H1 (cell line): ENCODE measurements at regions not wholly inside any gene's neighbourhood (a gene's known extent, or its start where the extent isn't known, plus 50 kb on each side); places are given as distances from the start of the nearest gene placed in this dataset.

Source experiments
- CTCF ChIA-PET: fragments of 300-600 bp; sonication (Branson Sonifier 250); formaldehyde crosslinking; loops from one replicate; lab custom pipeline; 2021; ENCODE audit not compliant: partially characterized antibody; lab: Charles Lee
- POLR2A ChIA-PET: fragments of 300-600 bp; sonication (Branson Sonifier 250); formaldehyde crosslinking; loops from one replicate; lab custom pipeline; 2021; ENCODE audit warnings: inconsistent platforms; ENCODE audit not compliant: partially characterized antibody; lab: Charles Lee
- DNase-seq, 2 experiments: peaks; one replicate each; pipeline versions ENCODE4 v3.0.0 to v3.0.0-alpha.2; 2010 to 2022; ENCODE audit warnings: low spot score in 2 of 2, low read depth in 1 of 2, mixed read lengths in 1 of 2
- FAIRE-seq: peaks from 2 replicates; lab custom pipeline; 2011; peaks lifted over from hg19 to GRCh38; lab: Jason Lieb, UNC
- H2AFZ ChIP-seq: 2 replicates; pipeline ENCODE4 v1.8.1; 2012; ENCODE audit warnings: low read length, inconsistent platforms
- H2AK5ac ChIP-seq: 2 replicates; pipeline ENCODE4 v1.6.1; 2013; ENCODE audit warnings: low read depth, low read length
- H2BK120ac ChIP-seq: replicated peaks from 2 replicates; pipeline ENCODE3; 2013; ENCODE audit warnings: low read depth, low read length, inconsistent platforms
- H2BK12ac ChIP-seq: 2 replicates; pipeline ENCODE4 v1.6.1; 2013; ENCODE audit warnings: low read depth, low read length
- H2BK15ac ChIP-seq: 2 replicates; pipeline ENCODE4 v1.6.1; 2013; ENCODE audit warnings: low read length
- H2BK20ac ChIP-seq: 2 replicates; pipeline ENCODE4 v1.6.1; 2013; ENCODE audit warnings: low read length
- H2BK5ac ChIP-seq: 2 replicates; pipeline ENCODE4 v1.6.1; 2013; ENCODE audit warnings: low read depth, low read length
- H3K14ac ChIP-seq: 2 replicates; pipeline ENCODE4 v1.6.1; 2013; ENCODE audit warnings: inconsistent platforms; ENCODE audit not compliant: insufficient read length
- H3K18ac ChIP-seq: 2 replicates; pipeline ENCODE4 v1.6.1; 2013; ENCODE audit warnings: low read length; ENCODE audit errors: extremely low read depth
- H3K23ac ChIP-seq: 2 replicates; pipeline ENCODE4 v1.6.1; 2013; ENCODE audit warnings: inconsistent platforms; ENCODE audit not compliant: insufficient read length
- H3K23me2 ChIP-seq: 2 replicates; pipeline ENCODE4 v1.6.1; 2013; ENCODE audit warnings: low read depth, low read length
- H3K27ac ChIP-seq: 2 replicates; pipeline ENCODE4 v1.6.1; 2011; ENCODE audit warnings: low read depth, low read length, inconsistent platforms
- H3K27me3 ChIP-seq, 4 experiments: replicated peaks in 1 of 4; 1 replicate in 1 of 4; 2 replicates in 3 of 4; pipeline versions ENCODE4 v1.6.1 to v1.8.1; 2011 to 2013; ENCODE audit warnings: low read length in 3 of 4, mild to moderate bottlenecking in 3 of 4, inconsistent platforms in 2 of 4, mixed read lengths in 2 of 4, moderate library complexity in 1 of 4; ENCODE audit not compliant: control insufficient read depth in 3 of 4, insufficient read depth in 3 of 4; ENCODE audit errors: extremely low read depth in 1 of 4
- H3K36me3 ChIP-seq, 4 experiments: 2 replicates each; pipeline versions ENCODE4 v1.6.1 to v1.8.1; 2011 to 2013; ENCODE audit warnings: mild to moderate bottlenecking in 4 of 4, low read length in 3 of 4, moderate library complexity in 2 of 4, control low read depth in 1 of 4, inconsistent platforms in 1 of 4; ENCODE audit not compliant: insufficient read depth in 4 of 4, control insufficient read depth in 2 of 4
- H3K4ac ChIP-seq: replicated peaks from 2 replicates; pipeline ENCODE3; 2013; ENCODE audit warnings: low read length, low read depth, mixed read lengths, inconsistent platforms; ENCODE audit not compliant: insufficient read length
- H3K4me1 ChIP-seq, 4 experiments: replicated peaks in 1 of 4; 1 replicate in 1 of 4; 2 replicates in 3 of 4; pipeline versions ENCODE4 v1.6.1 to v1.8.1; 2011 to 2013; ENCODE audit warnings: low read length in 3 of 4, inconsistent platforms in 2 of 4, mixed read lengths in 1 of 4; ENCODE audit not compliant: insufficient read depth in 4 of 4, control insufficient read depth in 3 of 4
- H3K4me2 ChIP-seq, 2 experiments: 2 replicates each; pipeline versions ENCODE4 v1.6.1 to v1.8.1; 2011 to 2013; ENCODE audit warnings: low read depth in 2 of 2, low read length in 2 of 2, control low read depth in 1 of 2, inconsistent platforms in 1 of 2, mild to moderate bottlenecking in 1 of 2; ENCODE audit not compliant: insufficient read depth in 1 of 2
- H3K4me3 ChIP-seq, 4 experiments: fragments of 200-600, 300-600 bp in 1 of 4; sonication (generic), shearing (Covaris generic), sonication (Bioruptor Twin) in 1 of 4; 2 replicates each; pipeline versions ENCODE4 v1.5.1 to v1.8.1; 2011 to 2016; ENCODE audit warnings: low read length in 4 of 4, low read depth in 3 of 4, control low read depth in 2 of 4, inconsistent platforms in 2 of 4, mild to moderate bottlenecking in 2 of 4, mixed read lengths in 1 of 4, moderate library complexity in 1 of 4; ENCODE audit not compliant: insufficient read depth in 2 of 4; ENCODE audit errors: extremely low read depth in 1 of 4
- H3K56ac ChIP-seq: replicated peaks from 2 replicates; pipeline ENCODE3; 2013; ENCODE audit warnings: low read depth, mild to moderate bottlenecking, mixed read lengths, low read length, inconsistent platforms; ENCODE audit not compliant: insufficient read length
- H3K79me1 ChIP-seq: 2 replicates; pipeline ENCODE4 v1.6.1; 2013; ENCODE audit warnings: low read depth, low read length, control low read depth
- H3K79me2 ChIP-seq, 2 experiments: 2 replicates each; pipeline versions ENCODE4 v1.6.1 to v1.8.1; 2012 to 2013; ENCODE audit warnings: low read length in 2 of 2, mild to moderate bottlenecking in 2 of 2, inconsistent platforms in 1 of 2; ENCODE audit not compliant: insufficient read depth in 2 of 2, control insufficient read depth in 1 of 2
- H3K9ac ChIP-seq, 4 experiments: replicated peaks in 1 of 4; 1 replicate in 1 of 4; 2 replicates in 3 of 4; pipeline versions ENCODE4 v1.6.1 to v1.8.1; 2011 to 2013; ENCODE audit warnings: low read depth in 3 of 4, low read length in 3 of 4, control low read depth in 2 of 4, mild to moderate bottlenecking in 2 of 4, moderate library complexity in 2 of 4, inconsistent platforms in 1 of 4; ENCODE audit errors: extremely low read depth in 1 of 4
- H3K9me3 ChIP-seq, 2 experiments: 2 replicates each; pipeline versions ENCODE4 v1.6.1 to v1.8.1; 2012 to 2013; ENCODE audit warnings: mild to moderate bottlenecking in 2 of 2, moderate library complexity in 2 of 2, control low read depth in 1 of 2, inconsistent platforms in 1 of 2, low read depth in 1 of 2, low read length in 1 of 2, mixed read lengths in 1 of 2; ENCODE audit not compliant: insufficient read depth in 2 of 2
- H4K20me1 ChIP-seq, 2 experiments: replicated peaks in 1 of 2; 2 replicates each; pipeline versions ENCODE3 to v1.8.1; 2011 to 2013; ENCODE audit warnings: inconsistent platforms in 2 of 2, low read length in 2 of 2, mild to moderate bottlenecking in 1 of 2; ENCODE audit not compliant: insufficient read depth in 2 of 2, control insufficient read depth in 1 of 2
- H4K5ac ChIP-seq: 2 replicates; pipeline ENCODE4 v1.6.1; 2013; ENCODE audit warnings: low read length, low read depth, mixed read lengths, inconsistent platforms; ENCODE audit not compliant: insufficient read length
- H4K8ac ChIP-seq: 2 replicates; pipeline ENCODE4 v1.8.0; 2013; ENCODE audit warnings: mild to moderate bottlenecking, moderate library complexity, low read length, inconsistent platforms; ENCODE audit not compliant: insufficient read depth; ENCODE audit errors: extremely low read depth
- H4K91ac ChIP-seq: replicated peaks from 2 replicates; pipeline ENCODE3; 2013; ENCODE audit warnings: low read length, mixed read lengths, inconsistent platforms; ENCODE audit not compliant: insufficient read length
- BACH1 ChIP-seq: IDR thresholded peaks from 2 replicates; pipeline ENCODE4 v1.6.1; 2012; ENCODE audit warnings: low read length, improper control_type of control experiment
- CREB1 ChIP-seq: IDR thresholded peaks from 2 replicates; pipeline ENCODE4 v1.6.1; 2012; ENCODE audit warnings: inconsistent platforms
- EGR1 ChIP-seq: IDR thresholded peaks from 2 replicates; pipeline ENCODE4 v1.6.1; 2011; ENCODE audit warnings: low read depth, low read length, borderline replicate concordance
- EP300 ChIP-seq, 2 experiments: IDR thresholded peaks; 1 replicate in 1 of 2; 2 replicates in 1 of 2; pipeline ENCODE4 v1.6.1; 2011 to 2012; ENCODE audit warnings: low read depth in 2 of 2, low read length in 2 of 2, mild to moderate bottlenecking in 2 of 2, borderline replicate concordance in 1 of 2, inconsistent platforms in 1 of 2, moderate library complexity in 1 of 2
- EZH2 ChIP-seq: fragments of 200-600 bp; sonication (generic); IDR thresholded peaks from 2 replicates; pipeline ENCODE4 v1.7.1; 2012; ENCODE audit warnings: low read depth, mild to moderate bottlenecking, moderate library complexity, low read length, inconsistent platforms; ENCODE audit not compliant: severe bottlenecking
- PHF8 ChIP-seq: fragments of 200-600 bp; sonication (generic); conservative IDR thresholded peaks from 2 replicates; pipeline ENCODE4 v1.7.1; 2012; ENCODE audit warnings: low read depth, mild to moderate bottlenecking, inconsistent platforms, low read length, moderate library complexity
- RXRA ChIP-seq: IDR thresholded peaks from 2 replicates; pipeline ENCODE4 v1.6.1; 2011; ENCODE audit warnings: low read depth, mild to moderate bottlenecking, low read length, moderate library complexity; ENCODE audit not compliant: insufficient read depth
- SAP30 ChIP-seq: fragments of 300-600 bp; sonication (generic); IDR thresholded peaks from 2 replicates; pipeline ENCODE4 v1.7.1; 2012; ENCODE audit warnings: low read length, moderate library complexity, mild to moderate bottlenecking, inconsistent platforms; ENCODE audit not compliant: insufficient read depth, insufficient replicate concordance
- SIX5 ChIP-seq: IDR thresholded peaks from 2 replicates; pipeline ENCODE4 v1.6.1; 2011; ENCODE audit warnings: mild to moderate bottlenecking, low read depth, low read length
- TAF7 ChIP-seq: optimal IDR thresholded peaks from 2 replicates; pipeline ENCODE3; 2011; ENCODE audit warnings: low read depth, mild to moderate bottlenecking, inconsistent platforms, low read length, moderate library complexity, borderline replicate concordance
- TBP ChIP-seq: IDR thresholded peaks from 2 replicates; pipeline ENCODE4 v1.6.1; 2011; ENCODE audit warnings: low read depth, low read length, improper control_type of control experiment
- WGBS, 2 experiments: shearing (Covaris generic) in 1 of 2; methylation state at CpG; one replicate each; pipeline versions ENCODE4 v1.1.6 to v1.1.7; 2013 to 2015; ENCODE audit warnings: low lambda C conversion rate in 2 of 2, mixed read lengths in 2 of 2, inconsistent platforms in 1 of 2, low coverage in 1 of 2, missing lambda C conversion rate in 1 of 2; ENCODE audit not compliant: insufficient replicate concordance in 2 of 2, insufficient coverage in 1 of 2, insufficient read length in 1 of 2; ENCODE audit errors: extremely low coverage in 1 of 2, missing lambda C conversion rate in 1 of 2; 5-methylcytosine and 5-hydroxymethylcytosine counted together
- TF ChIP-seq, protein P1 (sequence below): IDR thresholded peaks from 2 replicates; pipeline ENCODE4 v1.6.1; 2011; ENCODE audit warnings: low read length, improper control_type of control experiment
- TF ChIP-seq, protein P2 (sequence below): IDR thresholded peaks from 2 replicates; pipeline ENCODE4 v1.6.1; 2012; ENCODE audit warnings: inconsistent platforms

DNA sequence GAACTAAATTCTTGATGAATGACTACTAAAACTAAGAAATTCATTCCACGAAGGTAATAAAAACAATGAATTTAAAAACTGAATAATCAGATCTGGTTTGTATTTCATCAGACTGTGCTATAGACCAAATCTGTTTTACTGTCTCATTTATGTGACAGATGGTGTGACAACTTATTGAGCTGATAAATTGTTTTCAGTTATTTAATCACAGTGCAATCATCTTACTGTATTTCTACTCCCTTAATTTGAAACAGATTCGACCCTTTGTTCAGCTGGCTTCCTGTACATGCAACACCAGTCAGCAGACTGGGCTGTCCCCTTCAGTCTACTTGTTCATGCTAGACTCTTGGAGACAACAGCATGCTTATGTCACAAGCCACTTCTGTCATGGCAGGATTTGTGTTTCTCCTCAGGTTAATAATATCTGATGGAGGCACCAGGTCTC is 150.9 kb downstream of the MBL2 start:
- CTCF ChIA-PET: no interaction called here
- Histone ChIP-seq H3K27ac (no peak overlapping the region), H4K91ac (no peak overlapping the region), H3K56ac (no peak overlapping the region), H3K4me3 (no peak overlapping the region), H4K5ac (no peak overlapping the region), H3K9ac (no peak overlapping the region), H3K14ac (no peak overlapping the region), H3K27me3 (no peaks in the 10 kb centered on the region), H3K9me3 (no peaks in the 10 kb centered on the region), H3K4ac (no peak overlapping the region), H2BK120ac (no peak overlapping the region), H3K18ac (no peak overlapping the region), H2BK12ac (no peak overlapping the region), H2AK5ac (no peak overlapping the region), H4K8ac (no peak overlapping the region), H2BK20ac (no peak overlapping the region), H3K79me1 (no peaks in the 10 kb centered on the region), H3K79me2 (no peaks in the 10 kb centered on the region), H3K4me2 (no peak overlapping the region), H3K36me3 (no peaks in the 10 kb centered on the region), H3K23me2 (no peaks in the 10 kb centered on the region), H3K4me1 (no peaks in the 10 kb centered on the region), H2BK5ac (no peak overlapping the region), H4K20me1 (no peaks in the 10 kb centered on the region), H2BK15ac (no peak overlapping the region), H3K23ac (no peak overlapping the region), H2AFZ (no peak overlapping the region)
- POLR2A ChIA-PET: no interaction called here
- WGBS, 2 experiments: 97% methylated on average over 2 of the region's 2 CpGs; no CpG with 5 or more reads in 1 of the 2 experiments
- FAIRE-seq (no peak), DNase-seq (no peak)
- TF ChIP-seq, protein P1, sequence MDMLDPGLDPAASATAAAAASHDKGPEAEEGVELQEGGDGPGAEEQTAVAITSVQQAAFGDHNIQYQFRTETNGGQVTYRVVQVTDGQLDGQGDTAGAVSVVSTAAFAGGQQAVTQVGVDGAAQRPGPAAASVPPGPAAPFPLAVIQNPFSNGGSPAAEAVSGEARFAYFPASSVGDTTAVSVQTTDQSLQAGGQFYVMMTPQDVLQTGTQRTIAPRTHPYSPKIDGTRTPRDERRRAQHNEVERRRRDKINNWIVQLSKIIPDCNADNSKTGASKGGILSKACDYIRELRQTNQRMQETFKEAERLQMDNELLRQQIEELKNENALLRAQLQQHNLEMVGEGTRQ: no peak
- TF ChIP-seq TAF7 (no peak), SAP30 (no peak), BACH1 (no peak), EGR1 (no peak), RXRA (no peak), CREB1 (no peak), EP300 (IDR thresholded peaks at IDR 0.05; ENCODE audit: borderline replicate concordance in 1 of 2, low read depth in 2 of 2, low read length in 2 of 2) (no peak), TBP (no peak), EZH2 (no peak), SIX5 (no peak), PHF8 (no peak)
- TF ChIP-seq, protein P2, sequence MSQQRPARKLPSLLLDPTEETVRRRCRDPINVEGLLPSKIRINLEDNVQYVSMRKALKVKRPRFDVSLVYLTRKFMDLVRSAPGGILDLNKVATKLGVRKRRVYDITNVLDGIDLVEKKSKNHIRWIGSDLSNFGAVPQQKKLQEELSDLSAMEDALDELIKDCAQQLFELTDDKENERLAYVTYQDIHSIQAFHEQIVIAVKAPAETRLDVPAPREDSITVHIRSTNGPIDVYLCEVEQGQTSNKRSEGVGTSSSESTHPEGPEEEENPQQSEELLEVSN: no peak
